ENCODE measurements at regions not wholly inside any gene's neighbourhood (a gene's known extent, or its start where the extent isn't known, plus 50 kb on each side); places are given as distances from the start of the nearest gene placed in this dataset.
"Not testable (repeated sequence)": the region's sequence is repeated elsewhere in the genome, so short reads cannot be mapped to it uniquely, and the experiment has no call there.

DNA sequence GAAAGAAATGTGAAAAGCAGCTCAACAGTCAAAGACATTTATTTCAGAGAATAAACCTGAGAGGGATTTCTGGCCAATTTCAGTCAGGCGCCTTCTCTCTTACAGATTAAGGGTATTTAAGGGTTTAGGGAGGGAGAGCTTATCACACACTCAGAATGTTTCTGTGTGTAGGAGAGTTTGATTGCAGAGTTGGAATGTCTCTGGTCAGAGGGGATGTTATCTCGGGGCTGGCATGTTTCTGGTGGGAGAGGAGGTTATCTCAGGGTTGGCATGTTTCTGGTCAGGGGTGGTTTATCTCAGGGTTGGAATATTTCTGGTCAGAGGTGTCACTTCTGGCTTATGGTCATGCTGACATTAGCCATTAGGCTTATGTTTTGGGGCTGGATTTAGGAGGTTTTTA is 1920.5 kb upstream of the PCDH7 start:
- Histone ChIP-seq H3K4me1 (ENCODE audit: control insufficient read depth, insufficient read depth, low read length) (no peaks in the 10 kb centered on the region), H3K27ac (ENCODE audit: insufficient read depth, low read depth, low read length, poor library complexity, severe bottlenecking) (no peak overlapping the region), H3K4me3 (ENCODE audit: insufficient read depth, low read depth, low read length) (no peak overlapping the region), H3K9me3 (ENCODE audit: control insufficient read depth, low read length) (no peaks in the 10 kb centered on the region), H3K27me3 (ENCODE audit: control insufficient read depth, insufficient read depth, low read length, poor library complexity, severe bottlenecking) (no peaks in the 10 kb centered on the region), H3K36me3 (ENCODE audit: control insufficient read depth, insufficient read depth, low read length) (no peaks in the 10 kb centered on the region)
- WGBS, 2 experiments, result 96% methylated on average over 2 of the region's 2 CpGs

GRCh38 chr4:28811025-28811424 is 1909.1 kb upstream of the PCDH7 start:
- no peak overlapping the region for H3K4me3 ChIP-seq (ENCODE audit: insufficient read depth, low read depth, low read length)
- H3K27ac ChIP-seq (ENCODE audit: insufficient read depth, low read depth, low read length, poor library complexity, severe bottlenecking), result no peak overlapping the region
- 95 to 96% methylated on average over 2 of the region's 2 CpGs for WGBS, 2 experiments
- no peaks in the 10 kb centered on the region for H3K9me3 ChIP-seq (ENCODE audit: control insufficient read depth, low read length)
- no peaks in the 10 kb centered on the region for H3K4me1 ChIP-seq (ENCODE audit: control insufficient read depth, insufficient read depth, low read length)
- no peaks in the 10 kb centered on the region for H3K27me3 ChIP-seq (ENCODE audit: control insufficient read depth, insufficient read depth, low read length, poor library complexity, severe bottlenecking)
- no peaks in the 10 kb centered on the region for H3K36me3 ChIP-seq (ENCODE audit: control insufficient read depth, insufficient read depth, low read length)

DNA sequence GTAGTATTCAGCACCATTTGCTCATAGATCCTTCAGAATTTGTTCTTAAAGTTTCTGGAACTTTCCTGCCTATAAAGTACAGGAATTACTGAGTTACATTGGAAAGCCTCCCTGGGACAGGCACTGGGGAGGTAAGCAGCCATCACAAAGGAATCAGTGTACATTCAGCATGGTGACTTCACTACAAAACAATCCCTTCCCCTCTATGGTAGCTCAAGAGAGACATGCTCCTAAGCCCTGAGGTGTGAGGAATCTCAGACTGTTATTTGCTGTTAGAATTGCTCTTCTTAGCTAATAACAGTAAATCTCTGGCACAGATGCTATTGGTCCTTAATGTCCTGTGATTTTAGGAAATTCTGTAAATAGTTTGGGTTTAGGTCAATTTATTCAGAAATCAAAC is 1898.0 kb upstream of the PCDH7 start:
- Histone ChIP-seq H3K4me3 (ENCODE audit: insufficient read depth, low read depth, low read length) (no peak overlapping the region), H3K27me3 (ENCODE audit: control insufficient read depth, insufficient read depth, low read length, poor library complexity, severe bottlenecking) (no peaks in the 10 kb centered on the region), H3K27ac (ENCODE audit: insufficient read depth, low read depth, low read length, poor library complexity, severe bottlenecking) (no peak overlapping the region), H3K9me3 (ENCODE audit: control insufficient read depth, low read length) (no peaks in the 10 kb centered on the region), H3K4me1 (ENCODE audit: control insufficient read depth, insufficient read depth, low read length) (no peaks in the 10 kb centered on the region), H3K36me3 (ENCODE audit: control insufficient read depth, insufficient read depth, low read length) (no peaks in the 10 kb centered on the region)

- H3K27ac ChIP-seq (ENCODE audit: insufficient read depth, low read depth, low read length, poor library complexity, severe bottlenecking), result no peak overlapping the region
- WGBS, 2 experiments, result 95 to 96% methylated on average over 23 of the region's 24 CpGs
These were observed 1892.3 kb upstream of the PCDH7 start for GRCh38 chr4:28827866-28828265.

GRCh38 chr4:28831867-28832266 is 1888.3 kb upstream of the PCDH7 start:
- Histone ChIP-seq H3K4me3 (ENCODE audit: insufficient read depth, low read depth, low read length) (no peak overlapping the region), H3K27me3 (ENCODE audit: control insufficient read depth, insufficient read depth, low read length, poor library complexity, severe bottlenecking) (no peaks in the 10 kb centered on the region), H3K36me3 (ENCODE audit: control insufficient read depth, insufficient read depth, low read length) (no peaks in the 10 kb centered on the region), H3K4me1 (ENCODE audit: control insufficient read depth, insufficient read depth, low read length) (no peaks in the 10 kb centered on the region), H3K9me3 (ENCODE audit: control insufficient read depth, low read length) (no peaks in the 10 kb centered on the region), H3K27ac (ENCODE audit: insufficient read depth, low read depth, low read length, poor library complexity, severe bottlenecking) (no peak overlapping the region)
- WGBS, 2 experiments, result 97 to 99% methylated on average over 3 of the region's 3 CpGs

More at GRCh38 chr4:28827866-28828265, 1892.3 kb upstream of the PCDH7 start:
- Histone ChIP-seq H3K4me1 (ENCODE audit: control insufficient read depth, insufficient read depth, low read length) (no peaks in the 10 kb centered on the region), H3K9me3 (ENCODE audit: control insufficient read depth, low read length) (no peaks in the 10 kb centered on the region), H3K36me3 (ENCODE audit: control insufficient read depth, insufficient read depth, low read length) (no peaks in the 10 kb centered on the region), H3K27me3 (ENCODE audit: control insufficient read depth, insufficient read depth, low read length, poor library complexity, severe bottlenecking) (no peaks in the 10 kb centered on the region), H3K4me3 (ENCODE audit: insufficient read depth, low read depth, low read length) (no peak overlapping the region)

DNA sequence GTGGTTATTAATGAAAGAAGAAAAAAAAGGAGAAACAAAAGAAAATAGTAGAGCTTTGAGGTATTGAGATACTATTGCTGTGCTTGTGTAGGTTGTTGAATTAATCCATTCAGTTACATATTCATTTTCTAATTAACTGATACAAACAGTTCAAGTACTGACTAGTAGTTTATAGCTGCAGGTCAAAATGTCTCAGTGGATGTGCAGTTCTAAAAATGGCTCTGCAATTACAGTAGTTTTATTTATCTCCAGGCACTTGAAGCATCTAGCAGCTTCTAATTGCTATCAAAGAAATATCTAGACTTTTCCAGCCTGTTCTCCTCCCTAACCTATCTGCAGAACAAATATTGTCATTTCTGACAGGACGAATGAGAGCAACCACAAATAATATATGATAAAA is 1887.7 kb upstream of the PCDH7 start:
- no peaks in the 10 kb centered on the region for H3K36me3 ChIP-seq (ENCODE audit: control insufficient read depth, insufficient read depth, low read length)
- no peaks in the 10 kb centered on the region for H3K4me1 ChIP-seq (ENCODE audit: control insufficient read depth, insufficient read depth, low read length)
- 100% methylated on average over 1 of the region's 1 CpG; no CpG with 5 or more reads in 1 of the 2 experiments for WGBS, 2 experiments
- H3K27me3 ChIP-seq (ENCODE audit: control insufficient read depth, insufficient read depth, low read length, poor library complexity, severe bottlenecking), result no peaks in the 10 kb centered on the region
- H3K4me3 ChIP-seq (ENCODE audit: insufficient read depth, low read depth, low read length), result no peak overlapping the region
- H3K9me3 ChIP-seq (ENCODE audit: control insufficient read depth, low read length), result no peaks in the 10 kb centered on the region
- no peak overlapping the region for H3K27ac ChIP-seq (ENCODE audit: insufficient read depth, low read depth, low read length, poor library complexity, severe bottlenecking)

GRCh38 chr4:28834120-28834519 is 1886.0 kb upstream of the PCDH7 start:
- Histone ChIP-seq H3K4me3 (ENCODE audit: insufficient read depth, low read depth, low read length) (no peak overlapping the region), H3K4me1 (ENCODE audit: control insufficient read depth, insufficient read depth, low read length) (no peaks in the 10 kb centered on the region), H3K27ac (ENCODE audit: insufficient read depth, low read depth, low read length, poor library complexity, severe bottlenecking) (no peak overlapping the region), H3K36me3 (ENCODE audit: control insufficient read depth, insufficient read depth, low read length) (no peaks in the 10 kb centered on the region), H3K9me3 (ENCODE audit: control insufficient read depth, low read length) (no peaks in the 10 kb centered on the region), H3K27me3 (ENCODE audit: control insufficient read depth, insufficient read depth, low read length, poor library complexity, severe bottlenecking) (no peaks in the 10 kb centered on the region)
- 94 to 98% methylated on average over 3 of the region's 3 CpGs for WGBS, 2 experiments

DNA sequence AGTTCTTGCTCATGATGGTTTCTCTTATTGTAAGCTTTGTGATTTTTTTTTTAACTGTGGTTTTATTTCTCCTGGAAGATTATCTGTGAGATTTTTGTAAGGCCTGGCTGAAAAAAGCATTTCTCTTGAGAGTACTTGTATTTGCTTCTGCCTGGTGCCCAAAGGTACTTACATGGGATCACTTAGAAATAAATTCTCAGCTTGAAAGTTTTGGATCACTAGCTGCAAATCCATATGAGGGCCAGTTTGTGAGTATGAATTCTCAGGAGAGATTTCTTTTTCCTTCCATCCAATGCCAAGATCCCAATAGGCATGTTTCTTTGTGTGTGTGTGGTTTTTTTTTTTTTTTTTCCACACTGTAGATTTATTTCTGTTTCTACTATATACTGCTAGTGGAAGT is 1884.7 kb upstream of the PCDH7 start:
- Histone ChIP-seq H3K27ac (ENCODE audit: insufficient read depth, low read depth, low read length, poor library complexity, severe bottlenecking) (no peak overlapping the region), H3K4me3 (ENCODE audit: insufficient read depth, low read depth, low read length) (no peak overlapping the region), H3K36me3 (ENCODE audit: control insufficient read depth, insufficient read depth, low read length) (no peaks in the 10 kb centered on the region)

DNA sequence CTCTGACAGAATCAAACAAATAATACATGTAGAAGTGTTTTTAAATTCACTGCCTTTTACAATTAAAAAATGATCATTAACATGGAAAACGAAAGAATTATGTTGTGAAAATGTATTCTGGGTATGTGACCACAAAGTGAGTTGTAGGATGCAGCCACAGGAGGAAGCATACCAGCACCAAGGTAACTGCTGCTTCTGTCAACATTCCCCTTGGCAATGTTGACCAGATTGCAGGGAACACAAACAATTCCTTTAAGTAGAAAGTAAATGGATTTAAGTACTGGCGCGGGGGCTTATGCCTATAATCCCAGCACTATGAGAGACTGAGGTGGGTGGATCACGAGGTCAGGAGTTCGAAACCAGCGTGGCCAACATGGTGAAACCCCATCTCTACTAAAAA is 1877.9 kb upstream of the PCDH7 start:
- Histone ChIP-seq H3K9me3 (ENCODE audit: control insufficient read depth, low read length) (no peaks in the 10 kb centered on the region), H3K27me3 (ENCODE audit: control insufficient read depth, insufficient read depth, low read length, poor library complexity, severe bottlenecking) (no peaks in the 10 kb centered on the region), H3K27ac (ENCODE audit: insufficient read depth, low read depth, low read length, poor library complexity, severe bottlenecking) (no peak overlapping the region), H3K4me1 (ENCODE audit: control insufficient read depth, insufficient read depth, low read length) (no peaks in the 10 kb centered on the region), H3K36me3 (ENCODE audit: control insufficient read depth, insufficient read depth, low read length) (no peaks in the 10 kb centered on the region), H3K4me3 (ENCODE audit: insufficient read depth, low read depth, low read length) (no peak overlapping the region)
- WGBS, 2 experiments, result 87 to 93% methylated on average over 6 of the region's 6 CpGs

More for the DNA sequence above, 1884.7 kb upstream of the PCDH7 start:
- Histone ChIP-seq H3K27me3 (ENCODE audit: control insufficient read depth, insufficient read depth, low read length, poor library complexity, severe bottlenecking) (no peaks in the 10 kb centered on the region), H3K4me1 (ENCODE audit: control insufficient read depth, insufficient read depth, low read length) (no peaks in the 10 kb centered on the region), H3K9me3 (ENCODE audit: control insufficient read depth, low read length) (no peaks in the 10 kb centered on the region)

GRCh38 chr4:28845158-28845557 is 1875.0 kb upstream of the PCDH7 start:
- no peaks in the 10 kb centered on the region for H3K4me1 ChIP-seq (ENCODE audit: control insufficient read depth, insufficient read depth, low read length)
- no peaks in the 10 kb centered on the region for H3K9me3 ChIP-seq (ENCODE audit: control insufficient read depth, low read length)
- no peak overlapping the region for H3K4me3 ChIP-seq (ENCODE audit: insufficient read depth, low read depth, low read length)
- H3K27me3 ChIP-seq (ENCODE audit: control insufficient read depth, insufficient read depth, low read length, poor library complexity, severe bottlenecking), result no peaks in the 10 kb centered on the region
- no peak overlapping the region for H3K27ac ChIP-seq (ENCODE audit: insufficient read depth, low read depth, low read length, poor library complexity, severe bottlenecking)
- no peaks in the 10 kb centered on the region for H3K36me3 ChIP-seq (ENCODE audit: control insufficient read depth, insufficient read depth, low read length)

DNA sequence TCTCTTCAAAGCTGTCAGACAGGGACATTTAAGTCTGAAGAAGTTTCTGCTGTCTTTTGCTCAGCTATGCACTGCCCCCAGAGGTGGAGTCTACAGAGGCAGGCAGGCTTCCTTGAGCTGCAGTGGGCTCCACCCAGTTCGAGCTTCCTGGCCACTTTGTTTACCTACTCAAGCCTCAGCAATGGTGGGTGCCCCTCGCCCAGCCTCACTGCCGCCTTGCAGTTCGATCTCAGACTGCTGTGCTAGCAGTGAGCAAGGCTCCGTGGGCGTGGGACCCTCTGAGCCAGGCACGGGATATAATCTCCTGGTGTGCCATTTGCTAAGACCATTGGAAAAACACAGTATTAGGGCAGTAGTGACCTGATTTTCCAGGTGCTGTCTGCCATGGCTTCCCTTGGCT is 1863.1 kb upstream of the PCDH7 start:
- WGBS, 2 experiments, result 84% methylated on average over 7 of the region's 7 CpGs
- H3K27ac ChIP-seq (ENCODE audit: insufficient read depth, low read depth, low read length, poor library complexity, severe bottlenecking); H3K4me3 ChIP-seq (ENCODE audit: insufficient read depth, low read depth, low read length); H3K36me3 ChIP-seq (ENCODE audit: control insufficient read depth, insufficient read depth, low read length); H3K27me3 ChIP-seq (ENCODE audit: control insufficient read depth, insufficient read depth, low read length, poor library complexity, severe bottlenecking); H3K9me3 ChIP-seq (ENCODE audit: control insufficient read depth, low read length); H3K4me1 ChIP-seq (ENCODE audit: control insufficient read depth, insufficient read depth, low read length): not testable (repeated sequence)

Data from ectodermal cell (in vitro differentiated cells).